ENCODE measurements at regions not wholly inside any gene's neighbourhood (a gene's known extent, or its start where the extent isn't known, plus 50 kb on each side); places are given as distances from the start of the nearest gene placed in this dataset.

DNA sequence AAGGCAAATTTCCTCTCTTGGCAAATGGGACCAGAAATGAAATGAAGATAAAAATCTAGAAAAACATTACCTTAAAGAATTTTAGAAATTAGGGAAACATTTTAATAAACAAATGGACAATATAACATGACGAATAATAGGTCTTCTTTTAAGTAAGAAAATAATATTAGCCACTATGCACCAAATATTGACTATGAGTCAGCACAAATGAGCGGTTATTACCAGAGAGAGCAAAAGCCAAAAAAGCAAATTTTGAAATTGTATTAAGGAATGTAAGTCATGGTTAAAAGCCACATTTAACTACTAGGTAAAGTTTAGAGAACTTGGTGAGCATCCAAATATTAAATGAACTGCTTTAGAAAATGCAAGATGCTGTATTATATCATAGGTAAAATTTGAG lies 376.6 kb upstream of the JAG1 start:
- Histone ChIP-seq H3K27me3 (no peaks in the 10 kb centered on the region), H3K9ac (no peak overlapping the region), H3K4me2 (no peak overlapping the region), H3K4me1 (peaks cover 12% of the 10 kb centered on the region), H4K20me1 (ENCODE audit: low read depth) (no peaks in the 10 kb centered on the region), H3K36me3 (no peaks in the 10 kb centered on the region), H3K9me3 (ENCODE audit: low read depth) (no peaks in the 10 kb centered on the region), H3F3A (ENCODE audit: low read depth) (no peaks in the 10 kb centered on the region), H3K79me2 (ENCODE audit: low read depth) (no peaks in the 10 kb centered on the region), H3K27ac (no peak overlapping the region), H2AFZ (replicated peaks) (no peak overlapping the region), H3K4me3 (no peak overlapping the region)
- H3K36me3 Mint-ChIP-seq: no peaks in the 10 kb centered on the region
- H3K4me3 Mint-ChIP-seq: no peak overlapping the region
- peaks cover 15% of the 10 kb centered on the region for H3K4me1 Mint-ChIP-seq
- no peaks in the 10 kb centered on the region for H3K9me3 Mint-ChIP-seq
- H3K27me3 Mint-ChIP-seq (ENCODE audit: insufficient read depth, low read depth): peaks cover 3% of the 10 kb centered on the region
- DNase-seq (ENCODE audit: low spot score): no peak
- H3K27ac Mint-ChIP-seq: no peak overlapping the region
- TF ChIP-seq, protein P1, sequence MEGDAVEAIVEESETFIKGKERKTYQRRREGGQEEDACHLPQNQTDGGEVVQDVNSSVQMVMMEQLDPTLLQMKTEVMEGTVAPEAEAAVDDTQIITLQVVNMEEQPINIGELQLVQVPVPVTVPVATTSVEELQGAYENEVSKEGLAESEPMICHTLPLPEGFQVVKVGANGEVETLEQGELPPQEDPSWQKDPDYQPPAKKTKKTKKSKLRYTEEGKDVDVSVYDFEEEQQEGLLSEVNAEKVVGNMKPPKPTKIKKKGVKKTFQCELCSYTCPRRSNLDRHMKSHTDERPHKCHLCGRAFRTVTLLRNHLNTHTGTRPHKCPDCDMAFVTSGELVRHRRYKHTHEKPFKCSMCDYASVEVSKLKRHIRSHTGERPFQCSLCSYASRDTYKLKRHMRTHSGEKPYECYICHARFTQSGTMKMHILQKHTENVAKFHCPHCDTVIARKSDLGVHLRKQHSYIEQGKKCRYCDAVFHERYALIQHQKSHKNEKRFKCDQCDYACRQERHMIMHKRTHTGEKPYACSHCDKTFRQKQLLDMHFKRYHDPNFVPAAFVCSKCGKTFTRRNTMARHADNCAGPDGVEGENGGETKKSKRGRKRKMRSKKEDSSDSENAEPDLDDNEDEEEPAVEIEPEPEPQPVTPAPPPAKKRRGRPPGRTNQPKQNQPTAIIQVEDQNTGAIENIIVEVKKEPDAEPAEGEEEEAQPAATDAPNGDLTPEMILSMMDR (IDR thresholded peaks at IDR 0.05): no peak
- no peak for TF ChIP-seq EZH2phosphoT487 (IDR thresholded peaks at IDR 0.05)
- TF ChIP-seq EZH2 (IDR thresholded peaks at IDR 0.05): no peak

DNA sequence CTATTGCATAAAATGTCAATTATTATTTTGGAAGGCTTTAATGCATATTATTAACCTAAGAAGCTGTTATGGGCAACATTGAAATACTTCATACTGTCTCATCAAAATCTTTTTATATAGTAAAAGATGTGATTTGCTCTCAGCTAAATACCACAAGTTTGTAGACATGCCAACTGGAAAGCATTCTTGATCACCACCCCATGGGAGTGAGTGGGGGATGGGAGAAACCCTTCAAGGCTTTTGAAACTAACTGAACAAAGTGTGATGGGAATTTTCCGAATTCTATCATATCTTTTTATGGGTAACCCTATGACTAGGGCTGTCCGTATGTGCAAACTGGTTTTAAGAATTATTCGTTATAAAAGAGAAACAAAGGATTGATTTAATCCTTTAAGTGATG lies 377.3 kb upstream of the JAG1 start:
- Histone ChIP-seq H3K27ac (no peak overlapping the region), H4K20me1 (ENCODE audit: low read depth) (no peaks in the 10 kb centered on the region), H3K4me1 (peaks cover 12% of the 10 kb centered on the region), H3K36me3 (no peaks in the 10 kb centered on the region), H3K27me3 (no peaks in the 10 kb centered on the region), H3K4me3 (no peak overlapping the region), H3K79me2 (ENCODE audit: low read depth) (no peaks in the 10 kb centered on the region), H3K9ac (no peak overlapping the region), H3K4me2 (no peak overlapping the region), H3F3A (ENCODE audit: low read depth) (no peaks in the 10 kb centered on the region), H2AFZ (replicated peaks) (no peak overlapping the region), H3K9me3 (ENCODE audit: low read depth) (no peaks in the 10 kb centered on the region)
- Mint-ChIP-seq H3K36me3 (no peaks in the 10 kb centered on the region), H3K9me3 (no peaks in the 10 kb centered on the region), H3K27ac (no peak overlapping the region), H3K4me3 (no peak overlapping the region), H3K27me3 (ENCODE audit: insufficient read depth, low read depth) (peaks cover 7% of the 10 kb centered on the region), H3K4me1 (peaks cover 16% of the 10 kb centered on the region)
- TF ChIP-seq, protein P1 (IDR thresholded peaks at IDR 0.05): no peak
- no peak for TF ChIP-seq EZH2 (IDR thresholded peaks at IDR 0.05)
- DNase-seq (ENCODE audit: low spot score): no peak

DNA sequence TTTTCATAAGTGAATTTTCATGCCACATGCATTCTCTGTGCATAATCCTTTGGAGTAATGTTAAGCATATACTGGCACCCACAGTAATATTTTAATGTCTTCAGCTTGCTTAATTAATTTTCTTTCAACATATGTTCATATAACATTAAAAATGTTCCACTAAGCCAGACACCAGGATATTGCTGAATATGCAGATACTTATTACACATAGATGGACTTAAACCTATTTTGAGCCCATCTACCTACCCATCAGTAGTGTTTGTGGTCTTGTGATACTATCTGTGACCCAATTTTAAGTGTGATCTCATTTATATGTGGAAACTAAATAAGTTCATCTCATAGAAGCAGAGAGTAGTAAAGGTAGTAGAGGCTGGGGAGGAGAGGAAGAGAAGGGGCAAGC lies 379.5 kb upstream of the JAG1 start:
- Mint-ChIP-seq H3K27me3 (ENCODE audit: insufficient read depth, low read depth) (peaks cover 7% of the 10 kb centered on the region), H3K4me1 (peaks cover 16% of the 10 kb centered on the region), H3K27ac (no peak overlapping the region), H3K4me3 (no peak overlapping the region), H3K9me3 (peaks cover 3% of the 10 kb centered on the region), H3K36me3 (no peaks in the 10 kb centered on the region)
- no peaks in the 10 kb centered on the region for H3K27me3 ChIP-seq
- no peaks in the 10 kb centered on the region for H3K79me2 ChIP-seq (ENCODE audit: low read depth)
- no peak overlapping the region for H3K4me2 ChIP-seq
- H3K4me3 ChIP-seq: no peak overlapping the region
- H3F3A ChIP-seq (ENCODE audit: low read depth): no peaks in the 10 kb centered on the region
- H3K9ac ChIP-seq: no peak overlapping the region
- H3K4me1 ChIP-seq: peaks cover 12% of the 10 kb centered on the region
- TF ChIP-seq EZH2phosphoT487 (IDR thresholded peaks at IDR 0.05) (no peak), EZH2 (IDR thresholded peaks at IDR 0.05) (no peak)
- TF ChIP-seq, protein P1 (IDR thresholded peaks at IDR 0.05): no peak
- H3K9me3 ChIP-seq (ENCODE audit: low read depth): no peaks in the 10 kb centered on the region
- no peak for DNase-seq (ENCODE audit: low spot score)
- H3K36me3 ChIP-seq: no peaks in the 10 kb centered on the region
- H3K27ac ChIP-seq: no peak overlapping the region
- H2AFZ ChIP-seq (replicated peaks): no peak overlapping the region
- H4K20me1 ChIP-seq (ENCODE audit: low read depth): no peaks in the 10 kb centered on the region
